Stimulated activated CD4-positive, alpha-beta T cell treated with anti-CD3 and anti-CD28 coated beads, Interleukin-4, amount 100 ng/mL, for 24 hours (primary cell): ENCODE measurements at regions not wholly inside any gene's neighbourhood (a gene's known extent, or its start where the extent isn't known, plus 50 kb on each side); places are given as distances from the start of the nearest gene placed in this dataset.
"Not testable (repeated sequence)": the region's sequence is repeated elsewhere in the genome, so short reads cannot be mapped to it uniquely, and the experiment has no call there.

Experiments
- DNase-seq: peaks from one replicate; pipeline ENCODE4 v3.0.0-alpha.2; 2020

DNA sequence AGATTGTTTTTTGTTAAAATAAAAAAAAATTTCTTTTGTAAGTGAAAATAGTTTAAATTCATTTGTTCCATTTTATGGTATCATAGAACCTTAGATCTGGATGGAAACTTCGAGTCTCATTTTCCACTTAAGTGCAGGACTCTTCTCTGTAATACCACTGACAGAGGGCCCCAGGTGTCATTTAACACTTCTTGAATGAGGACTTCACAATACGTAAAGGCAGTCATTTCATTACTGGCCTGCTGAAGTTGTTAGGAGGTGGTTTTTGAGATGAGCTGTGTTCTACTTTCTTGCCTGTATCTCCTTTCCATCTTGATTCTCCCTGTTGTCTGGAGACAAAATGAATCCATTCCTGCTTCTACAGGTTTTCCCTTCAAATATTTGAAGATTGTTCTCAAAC, 455.3 kb downstream of the DMRT2 start:
- no peak for DNase-seq

DNA sequence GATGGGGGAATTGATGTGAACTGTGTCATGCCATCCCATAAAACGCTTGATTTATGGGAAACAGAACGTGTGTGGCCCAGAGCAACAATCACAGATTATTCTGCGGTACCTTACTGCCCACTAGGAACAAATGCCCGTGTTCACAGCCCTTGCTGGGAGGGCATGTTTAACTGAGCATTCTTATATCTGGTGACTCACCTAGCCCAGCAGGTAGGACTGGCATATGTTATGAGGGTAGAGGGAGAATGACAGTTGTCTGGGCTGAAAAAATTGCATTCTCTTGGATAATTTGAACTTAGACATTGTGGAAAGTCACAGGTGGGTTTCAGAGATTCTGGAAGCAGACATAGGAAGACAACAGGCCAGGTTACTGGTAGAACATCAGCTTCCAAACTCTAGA, 460.6 kb downstream of the DMRT2 start:
- no peak for DNase-seq

DNA sequence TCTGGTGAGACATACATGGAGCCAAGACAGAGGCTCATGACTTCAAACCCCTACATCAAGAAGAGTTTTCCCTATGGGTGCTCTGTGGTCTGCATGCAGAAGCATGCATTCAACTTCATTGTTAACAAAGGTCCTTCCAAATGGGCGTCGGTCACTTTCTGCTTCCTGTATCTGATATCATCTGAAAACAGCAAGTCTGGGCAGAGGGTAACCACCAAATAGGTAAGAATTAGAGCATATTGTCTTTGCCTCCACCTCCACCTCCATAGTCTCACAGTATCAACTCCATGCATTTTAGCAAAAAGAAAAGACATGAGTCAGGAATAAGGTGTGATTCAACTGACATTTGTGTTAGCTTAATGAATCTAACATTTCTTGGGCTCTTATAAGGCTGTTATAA, 462.9 kb downstream of the DMRT2 start:
- no peak for DNase-seq

DNA sequence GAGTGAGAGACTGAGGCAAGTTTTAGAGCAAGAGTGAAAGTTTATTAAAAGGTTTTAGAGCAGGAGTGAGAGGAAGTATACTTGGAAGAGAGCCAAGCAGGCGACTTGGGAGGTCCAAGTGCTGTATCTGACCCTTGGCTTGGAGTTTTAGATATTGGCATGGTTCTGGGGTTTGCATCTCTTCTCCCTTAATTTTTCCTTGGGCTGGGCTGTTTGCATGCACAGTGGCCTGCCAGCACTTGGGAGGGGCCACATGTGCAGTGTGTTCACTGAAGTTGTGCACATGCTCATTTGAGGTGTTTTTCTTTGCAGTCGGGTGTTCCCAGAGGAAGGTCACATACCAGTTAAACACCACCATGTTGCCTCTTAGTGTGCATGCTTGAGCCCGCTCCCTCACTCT, 464.1 kb downstream of the DMRT2 start:
- no peak for DNase-seq

DNA sequence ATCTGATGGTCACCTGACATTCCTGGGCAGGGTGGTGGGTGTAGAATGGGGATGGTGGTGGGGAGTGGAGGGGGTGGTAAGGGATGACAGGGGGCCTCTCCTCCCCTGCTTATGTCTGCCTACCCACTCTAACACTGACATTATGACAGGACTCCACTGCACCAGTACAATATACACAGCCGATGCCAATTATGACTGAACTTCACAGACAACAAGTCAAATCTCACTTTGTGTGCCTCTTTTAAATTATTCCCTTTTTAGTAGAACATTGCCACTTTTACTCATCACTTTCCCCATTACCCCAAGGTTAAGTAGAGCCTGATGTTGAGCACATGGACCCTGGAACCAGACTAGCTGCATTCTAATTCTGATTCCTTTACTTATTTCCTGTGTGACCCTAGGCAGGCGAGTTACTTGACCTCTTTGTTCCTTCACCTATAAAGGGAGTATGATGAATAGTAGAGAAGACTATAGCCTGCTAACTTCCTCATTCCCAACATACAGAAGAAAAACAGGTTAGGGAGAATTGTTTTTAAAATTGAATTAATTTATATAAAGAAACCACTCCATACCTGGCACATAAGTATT, 464.7 kb downstream of the DMRT2 start:
- DNase-seq = no peak

DNA sequence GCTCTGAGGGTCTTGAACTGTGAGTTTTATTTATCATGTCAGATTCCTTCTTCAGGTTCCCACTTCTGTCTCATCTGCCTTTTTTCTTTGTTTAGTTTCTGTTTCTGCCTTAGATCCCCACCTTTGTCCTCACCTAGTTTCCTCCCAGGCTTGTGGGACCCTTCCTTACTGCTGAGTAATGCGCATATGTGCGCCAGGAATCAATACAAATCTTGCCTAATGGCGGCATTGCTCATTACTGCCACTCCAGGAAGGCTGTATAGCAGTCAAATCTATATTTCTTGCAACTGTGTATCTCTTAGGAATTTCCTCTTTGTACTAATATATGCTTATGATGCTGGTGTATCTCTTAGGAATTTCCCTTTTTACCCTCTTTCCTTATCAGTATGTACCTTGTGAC, 465.4 kb downstream of the DMRT2 start:
- DNase-seq = no peak

DNA sequence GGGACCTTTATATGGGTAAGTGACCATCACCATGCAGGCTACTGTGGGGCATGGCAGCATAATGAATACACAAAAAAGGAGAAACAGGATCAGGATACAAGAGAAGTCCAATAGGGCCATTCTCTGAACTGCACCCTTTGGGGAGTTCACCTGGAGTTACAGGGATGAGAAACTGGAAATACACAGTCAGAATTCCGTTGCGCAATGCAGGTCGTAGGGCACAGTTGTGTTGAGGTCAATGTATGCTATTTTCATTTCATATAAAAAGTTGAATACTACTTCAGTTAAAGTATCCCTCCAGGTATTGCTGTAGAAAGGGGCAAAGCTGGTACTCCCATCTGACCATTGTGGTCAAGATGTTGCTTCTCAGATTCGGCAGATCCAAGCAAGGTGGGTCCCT, 471.4 kb downstream of the DMRT2 start:
- no peak for DNase-seq

DNA sequence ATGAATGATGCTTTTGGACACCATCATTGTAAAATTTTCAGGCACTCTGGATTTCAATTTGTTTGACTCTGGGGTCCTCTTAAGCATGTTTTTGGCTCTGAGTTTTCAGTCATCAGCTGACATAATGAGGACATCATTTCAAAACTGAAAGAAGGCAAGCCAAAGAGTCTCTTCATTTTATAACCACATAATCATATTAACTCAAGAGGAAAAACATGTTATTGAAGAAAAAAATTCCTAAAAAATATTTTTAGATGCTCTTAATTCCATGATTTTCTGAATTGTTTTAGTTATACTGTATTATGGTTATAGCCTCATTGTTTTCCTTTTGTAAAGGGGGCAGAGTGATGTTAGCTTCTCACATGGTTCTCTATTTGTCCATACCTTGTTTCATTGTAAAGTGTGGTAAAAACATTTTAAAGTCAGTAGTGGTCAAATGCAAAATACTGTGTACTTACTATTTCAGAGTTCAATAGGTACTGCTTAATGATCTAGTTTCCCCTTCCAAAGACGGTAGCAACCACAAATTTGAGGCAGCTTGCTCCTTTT, 472.1 kb downstream of the DMRT2 start:
- DNase-seq = no peak

DNA sequence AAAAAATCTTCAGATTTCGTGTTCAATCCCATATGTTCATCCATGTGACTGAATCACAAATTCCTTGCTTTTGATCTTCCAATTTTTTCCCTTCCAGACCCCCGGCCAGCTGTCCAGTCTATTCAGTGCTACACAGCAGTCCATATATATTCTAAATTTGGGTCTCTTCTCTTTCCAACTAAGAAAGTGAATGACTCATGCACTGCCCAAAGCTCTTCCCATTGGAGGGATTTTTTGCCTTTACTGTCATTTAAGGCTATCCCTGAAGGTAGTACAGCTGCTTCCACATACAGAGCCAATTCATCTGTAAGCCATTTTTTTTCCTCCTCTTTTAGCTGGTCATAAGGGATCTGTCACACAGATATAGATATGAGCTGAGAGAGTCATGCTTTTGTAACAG, 478.3 kb downstream of the DMRT2 start:
- no peak for DNase-seq

DNA sequence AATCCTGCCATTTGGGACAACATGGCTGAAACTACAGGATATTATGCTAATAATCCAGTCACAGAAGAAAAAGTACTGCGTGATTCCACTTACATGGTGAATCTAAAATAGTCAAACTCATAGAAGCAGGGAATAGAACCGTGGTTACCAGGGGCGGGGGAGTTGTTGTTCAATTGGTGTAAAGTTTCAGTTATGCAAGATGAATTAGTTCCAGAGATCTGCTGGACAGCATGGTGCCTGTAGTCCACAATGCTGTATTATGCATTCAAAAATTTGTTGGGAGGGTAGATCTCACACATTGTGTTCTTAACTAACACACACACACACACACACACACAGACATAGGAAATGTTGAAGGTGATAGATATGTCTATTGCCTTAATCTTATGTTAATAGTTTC, 480.5 kb downstream of the DMRT2 start:
- DNase-seq = no peak

DNA sequence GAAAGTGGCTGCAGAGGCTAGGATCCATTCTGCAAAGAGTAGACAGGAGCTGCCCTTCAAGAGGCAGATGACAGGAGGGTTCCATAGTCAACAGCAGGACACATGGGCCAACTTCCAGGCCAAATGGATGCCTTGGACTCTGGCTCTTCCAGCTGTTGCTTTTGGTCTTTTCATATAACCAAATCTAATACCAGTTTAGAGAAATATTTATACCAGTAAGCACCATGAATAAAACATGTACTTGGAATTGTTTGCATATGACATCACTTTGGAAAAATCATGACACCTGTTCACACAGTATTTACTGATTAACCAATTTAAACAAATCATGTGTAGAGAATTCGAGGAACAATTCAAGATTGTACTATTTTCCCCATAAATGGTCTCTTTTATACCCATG, 481.3 kb downstream of the DMRT2 start:
- no peak for DNase-seq

DNA sequence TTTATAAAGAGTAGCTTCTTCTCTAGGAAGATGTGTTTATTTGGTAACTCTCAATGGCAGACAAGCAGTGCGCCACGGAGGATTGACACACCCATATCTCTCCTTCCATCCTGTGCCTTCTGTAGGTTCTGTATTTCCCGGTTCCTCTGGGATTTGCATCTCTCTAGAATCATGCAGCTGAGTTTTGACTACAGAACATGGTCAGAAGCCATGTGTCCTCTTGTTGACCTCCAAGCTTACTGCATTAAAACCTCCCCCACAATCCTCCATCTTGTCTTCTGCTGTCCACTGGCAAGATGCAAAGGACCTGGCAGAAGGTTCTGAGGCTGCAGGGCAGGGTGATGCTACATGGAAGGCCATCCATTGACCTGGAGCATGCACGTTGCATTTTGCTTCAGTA, 482.0 kb downstream of the DMRT2 start:
- DNase-seq = no peak

DNA sequence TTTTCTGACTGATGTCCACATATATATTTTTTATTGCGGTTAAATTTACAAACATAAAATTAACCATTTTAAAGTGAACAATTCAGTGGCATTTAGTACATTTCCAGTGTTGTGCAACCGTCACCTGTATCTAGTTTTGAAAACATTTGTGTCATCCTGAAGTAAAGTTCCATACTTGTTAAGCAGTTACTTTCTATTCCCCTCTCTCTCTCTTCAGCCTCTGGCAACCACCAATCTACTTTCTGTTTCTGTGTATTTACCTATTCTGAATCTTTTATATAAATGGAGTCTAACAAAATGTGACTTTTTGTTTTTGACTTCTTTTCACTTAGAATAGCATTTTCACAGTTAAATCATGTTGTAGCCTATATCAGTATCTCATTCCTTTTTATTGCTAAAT, 480.1 kb upstream of the SMARCA2 start:
- no peak for DNase-seq

DNA sequence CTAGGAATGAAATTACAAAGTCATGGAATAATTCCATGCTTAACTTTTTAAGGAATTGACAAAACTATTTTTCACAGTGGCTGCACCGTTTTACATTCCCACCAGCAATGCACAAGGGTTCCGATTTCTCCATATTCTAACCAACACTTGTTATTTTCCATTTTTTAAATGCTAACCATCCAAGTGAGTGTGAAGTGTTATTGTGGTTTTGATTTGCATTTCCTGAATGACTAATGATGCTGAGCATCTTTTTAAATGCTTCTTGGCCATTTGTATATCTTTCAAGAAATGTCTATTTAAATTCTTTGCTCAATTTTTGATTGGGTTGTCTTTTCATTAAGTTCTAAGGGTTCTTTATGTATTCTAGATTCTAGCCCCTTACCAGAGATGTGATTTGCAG, 479.5 kb upstream of the SMARCA2 start:
- no peak for DNase-seq

DNA sequence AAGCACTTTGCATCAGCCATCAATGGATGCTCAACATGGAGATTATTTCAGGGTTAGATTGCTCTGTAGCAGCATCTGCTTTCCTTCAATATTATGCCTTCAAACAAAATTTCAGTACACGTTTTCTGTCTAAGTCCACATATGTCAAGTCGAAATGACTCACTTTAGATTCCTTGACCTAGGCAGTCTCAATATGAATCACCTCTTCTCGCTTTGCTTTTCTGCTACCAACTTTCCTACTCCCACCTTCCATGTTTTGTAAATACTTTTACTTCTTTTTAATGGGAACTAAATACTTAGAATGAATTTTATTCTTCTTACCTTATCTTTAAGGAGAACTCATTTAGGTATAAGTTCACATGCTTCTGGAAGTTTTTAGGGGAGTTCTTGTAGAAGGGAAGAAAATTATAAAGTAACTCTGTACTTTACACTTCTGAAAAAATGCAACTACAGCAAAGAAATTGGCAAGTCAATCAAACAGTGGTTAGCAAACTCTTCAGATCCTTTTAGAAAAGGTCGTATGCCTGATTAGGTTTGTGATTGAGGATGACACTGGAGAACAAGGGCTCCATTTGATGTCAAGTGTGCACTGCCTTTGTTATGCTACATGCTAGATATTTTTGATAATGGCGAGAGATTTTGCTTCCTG, 478.5 kb upstream of the SMARCA2 start:
- DNase-seq = no peak

DNA sequence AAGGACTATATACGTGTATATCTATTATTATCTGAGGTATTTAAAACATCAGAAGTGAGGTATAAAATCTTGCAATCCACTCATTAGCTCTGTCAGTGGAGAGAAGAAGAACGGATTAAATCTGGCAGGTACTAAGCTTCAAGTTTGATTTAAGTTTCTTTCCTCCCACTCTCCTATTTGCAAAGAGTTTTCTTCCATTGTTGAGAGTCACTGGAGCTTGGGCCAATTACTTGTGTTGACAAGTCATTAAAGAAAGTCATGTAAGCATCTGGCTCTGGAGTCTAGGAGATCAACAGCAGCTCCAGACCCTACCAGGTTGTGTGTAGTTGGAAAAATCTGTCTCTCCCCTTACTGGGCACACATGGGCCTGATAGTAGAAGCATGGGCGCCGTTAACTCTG, 476.8 kb upstream of the SMARCA2 start:
- DNase-seq = no peak

DNA sequence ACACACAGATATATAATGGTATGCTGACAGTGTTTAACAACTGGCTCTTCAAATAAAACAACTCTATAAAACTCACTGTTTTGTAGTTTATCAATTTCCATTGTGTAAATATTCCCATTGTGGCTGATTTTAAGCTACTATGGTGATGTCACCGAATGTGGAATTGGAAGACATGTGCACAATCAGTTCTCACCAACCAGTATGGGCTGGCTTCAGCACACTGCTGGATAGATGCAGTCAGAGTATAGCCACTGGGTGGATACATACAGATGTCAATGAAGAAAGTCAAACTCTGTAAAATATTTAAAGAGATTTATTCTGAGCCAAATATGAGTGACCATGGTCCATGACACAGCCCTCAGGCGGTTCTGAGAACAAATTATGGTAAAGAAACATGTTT, 475.9 kb upstream of the SMARCA2 start:
- no peak for DNase-seq

DNA sequence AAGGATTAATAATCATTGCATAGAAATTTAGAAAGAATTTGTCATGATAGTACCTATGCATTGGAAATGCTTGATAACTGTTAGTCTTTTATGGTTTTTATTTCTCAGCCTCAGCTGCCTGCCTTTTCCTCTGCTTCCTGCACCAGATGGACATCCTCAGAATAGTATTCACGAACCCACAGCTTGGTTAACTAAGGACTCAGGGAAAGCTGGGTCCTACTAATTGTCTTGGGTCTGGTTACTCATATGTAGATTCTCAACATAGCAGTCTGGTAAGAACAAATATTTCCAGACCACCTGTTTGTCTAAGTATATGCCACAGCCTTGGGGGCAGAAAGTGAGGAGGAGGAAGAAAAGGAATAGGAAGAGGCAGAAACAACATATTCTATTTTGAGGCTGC, 464.5 kb upstream of the SMARCA2 start:
- DNase-seq = no peak

DNA sequence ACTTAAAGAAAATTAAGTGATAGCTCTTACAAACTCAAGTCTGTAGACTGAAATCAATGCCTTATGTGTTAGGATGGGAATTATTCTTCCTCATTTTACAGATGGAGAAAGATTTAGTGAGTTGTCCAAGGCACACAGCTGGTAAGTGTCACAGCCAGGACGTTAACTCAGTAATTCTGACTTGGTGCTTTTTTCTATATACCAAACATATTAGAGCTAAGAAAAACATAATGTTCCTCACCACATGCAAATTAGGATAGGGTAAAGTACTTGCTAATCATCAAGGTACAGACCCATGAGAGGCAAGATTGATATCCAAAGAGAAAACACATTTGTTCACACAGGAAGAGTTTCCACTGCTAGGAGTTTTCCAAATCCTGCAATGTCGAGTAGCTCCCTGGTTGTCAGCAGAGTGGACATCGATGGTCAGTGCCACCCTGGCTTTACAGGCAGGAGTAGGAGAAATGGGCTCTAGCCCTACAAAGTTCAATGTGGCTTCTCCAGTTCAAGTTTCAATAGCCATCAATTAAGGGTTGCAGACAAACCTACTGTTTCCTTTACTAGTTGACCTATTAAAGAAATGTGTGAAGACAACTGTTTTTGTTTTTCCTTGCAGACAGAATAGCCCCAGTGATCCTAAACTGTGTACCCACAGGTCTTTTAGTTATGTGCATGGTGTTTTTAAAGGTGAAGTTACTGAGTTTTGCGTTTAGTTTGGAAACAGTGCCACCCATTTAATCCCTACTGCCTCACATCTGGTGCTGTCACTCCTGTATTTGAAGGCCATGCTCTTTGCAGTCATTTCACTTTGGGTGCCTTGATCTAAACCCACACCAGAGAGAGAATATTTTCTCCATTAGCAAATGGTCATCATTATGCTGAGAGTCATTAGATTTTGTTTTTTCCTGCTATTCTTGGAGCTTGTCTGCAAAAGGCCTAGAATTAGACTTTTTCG, 460.8 kb upstream of the SMARCA2 start:
- no peak for DNase-seq

DNA sequence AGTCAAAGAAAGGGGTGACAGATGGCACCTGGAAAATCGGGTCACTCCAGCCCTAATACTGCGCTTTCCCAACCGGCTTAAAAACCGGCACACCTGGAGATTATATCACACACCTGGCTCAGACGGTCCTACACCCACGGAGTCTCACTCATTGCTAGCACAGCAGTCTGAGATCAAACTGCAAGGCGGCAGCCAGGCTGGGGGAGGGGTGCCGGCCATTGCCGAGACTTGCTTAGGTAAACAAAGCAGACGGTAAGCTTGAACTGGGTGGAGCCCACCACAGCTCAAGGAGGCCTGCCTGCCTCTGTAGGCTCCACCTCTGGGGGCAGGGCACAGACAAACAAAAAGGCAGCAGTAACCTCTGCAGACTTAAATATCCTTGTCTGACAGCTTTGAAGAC, 456.5 kb upstream of the SMARCA2 start:
- DNase-seq = not testable (repeated sequence)

DNA sequence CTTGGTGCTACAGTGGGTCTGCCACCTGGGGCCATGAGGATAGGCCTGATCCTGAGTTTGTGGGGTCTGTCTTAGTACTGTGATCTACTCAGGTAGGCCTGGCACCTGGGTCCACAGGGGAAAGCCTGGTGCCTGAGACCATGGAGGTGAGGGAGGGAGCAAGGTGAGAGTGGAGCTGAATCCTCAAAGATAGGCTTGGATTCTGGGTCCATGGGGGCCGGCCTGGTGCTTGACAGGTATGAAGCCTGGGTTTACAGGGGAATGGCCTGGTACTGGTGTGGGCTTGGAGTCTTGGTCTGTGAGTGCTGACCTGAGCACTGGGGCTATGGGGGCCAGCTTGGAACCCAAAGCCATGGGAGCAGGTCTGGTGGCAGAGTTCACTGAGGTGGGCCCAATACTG, 439.2 kb upstream of the SMARCA2 start:
- DNase-seq = no peak

DNA sequence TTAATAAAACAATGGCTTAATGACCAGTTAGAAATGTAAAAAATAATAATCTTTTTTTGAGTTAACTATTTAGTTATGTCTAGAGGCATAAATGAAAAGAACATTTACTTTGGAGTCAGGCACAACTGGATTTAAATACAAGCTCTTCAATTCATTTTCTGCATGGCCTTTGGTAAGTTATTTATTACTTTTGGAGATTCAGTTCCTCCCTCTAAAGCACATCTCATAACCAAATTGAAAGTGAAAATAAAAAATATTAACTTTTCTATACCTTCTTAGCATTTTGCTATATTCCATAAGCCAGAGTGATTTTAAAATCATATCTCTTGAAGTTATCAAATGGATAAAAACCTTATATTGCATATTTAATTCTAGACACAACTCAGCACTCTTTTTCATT, 434.9 kb upstream of the SMARCA2 start:
- no peak for DNase-seq

DNA sequence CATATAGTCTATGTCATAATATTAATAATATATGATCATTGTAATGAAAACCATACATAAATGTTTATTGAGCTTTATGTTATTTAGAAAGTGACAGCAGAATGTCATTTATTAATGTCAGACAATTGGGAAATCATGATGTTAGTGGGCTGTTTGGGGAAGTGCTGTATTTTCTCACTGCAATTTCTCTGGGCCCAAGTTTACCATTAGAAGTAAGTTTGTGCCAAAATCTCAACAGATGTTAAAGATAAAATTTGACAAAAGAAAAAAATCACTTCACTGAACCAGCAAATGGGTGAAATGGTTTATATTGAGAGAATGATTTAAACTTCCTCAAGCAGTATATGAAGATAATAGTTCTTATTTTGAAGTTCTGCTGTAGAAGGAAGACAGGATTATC, 433.2 kb upstream of the SMARCA2 start:
- no peak for DNase-seq

DNA sequence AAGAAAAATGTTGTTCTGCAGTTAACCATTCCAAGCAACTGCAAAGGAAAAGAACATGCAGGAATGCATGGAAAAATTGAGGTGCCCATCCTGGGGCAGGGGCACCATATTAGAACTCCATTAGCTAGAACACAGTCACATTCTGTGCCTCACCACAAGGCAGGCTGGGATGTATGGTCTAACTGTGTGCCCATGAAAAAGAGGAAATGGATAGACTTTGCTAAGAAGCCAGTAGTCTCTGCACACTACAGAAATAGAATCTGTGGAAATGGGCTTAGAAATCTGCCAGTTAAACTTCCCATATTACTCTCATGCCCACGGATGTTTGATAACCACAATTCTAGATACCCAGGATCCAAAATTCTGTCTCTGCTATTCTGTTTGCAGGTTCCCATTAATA, 423.8 kb upstream of the SMARCA2 start:
- DNase-seq = no peak
